ENCODE measurements at regions not wholly inside any gene's neighbourhood (a gene's known extent, or its start where the extent isn't known, plus 50 kb on each side); places are given as distances from the start of the nearest gene placed in this dataset.

- TF ChIP-seq, protein P1, sequence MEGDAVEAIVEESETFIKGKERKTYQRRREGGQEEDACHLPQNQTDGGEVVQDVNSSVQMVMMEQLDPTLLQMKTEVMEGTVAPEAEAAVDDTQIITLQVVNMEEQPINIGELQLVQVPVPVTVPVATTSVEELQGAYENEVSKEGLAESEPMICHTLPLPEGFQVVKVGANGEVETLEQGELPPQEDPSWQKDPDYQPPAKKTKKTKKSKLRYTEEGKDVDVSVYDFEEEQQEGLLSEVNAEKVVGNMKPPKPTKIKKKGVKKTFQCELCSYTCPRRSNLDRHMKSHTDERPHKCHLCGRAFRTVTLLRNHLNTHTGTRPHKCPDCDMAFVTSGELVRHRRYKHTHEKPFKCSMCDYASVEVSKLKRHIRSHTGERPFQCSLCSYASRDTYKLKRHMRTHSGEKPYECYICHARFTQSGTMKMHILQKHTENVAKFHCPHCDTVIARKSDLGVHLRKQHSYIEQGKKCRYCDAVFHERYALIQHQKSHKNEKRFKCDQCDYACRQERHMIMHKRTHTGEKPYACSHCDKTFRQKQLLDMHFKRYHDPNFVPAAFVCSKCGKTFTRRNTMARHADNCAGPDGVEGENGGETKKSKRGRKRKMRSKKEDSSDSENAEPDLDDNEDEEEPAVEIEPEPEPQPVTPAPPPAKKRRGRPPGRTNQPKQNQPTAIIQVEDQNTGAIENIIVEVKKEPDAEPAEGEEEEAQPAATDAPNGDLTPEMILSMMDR (IDR thresholded peaks at IDR 0.05): no peak
- TF ChIP-seq EZH2 (IDR thresholded peaks at IDR 0.05): no peak
- TF ChIP-seq EZH2phosphoT487 (IDR thresholded peaks at IDR 0.05): no peak
Observed at GRCh38 chr7:46259947-46260346, 338.9 kb upstream of the IGFBP3 start.
